GM20000 (cell line): ENCODE measurements at regions not wholly inside any gene's neighbourhood (a gene's known extent, or its start where the extent isn't known, plus 50 kb on each side); places are given as distances from the start of the nearest gene placed in this dataset.

Source experiments
- DNase-seq: peaks from one replicate; pipeline ENCODE4 v3.0.0; 2012; ENCODE audit warnings: low spot score
- TF ChIP-seq, protein P1 (sequence below): IDR thresholded peaks from 2 replicates; pipeline ENCODE4 v1.5.1; 2012; ENCODE audit warnings: mild to moderate bottlenecking, control low read depth; ENCODE audit errors: extremely low read depth, missing control alignments

DNA sequence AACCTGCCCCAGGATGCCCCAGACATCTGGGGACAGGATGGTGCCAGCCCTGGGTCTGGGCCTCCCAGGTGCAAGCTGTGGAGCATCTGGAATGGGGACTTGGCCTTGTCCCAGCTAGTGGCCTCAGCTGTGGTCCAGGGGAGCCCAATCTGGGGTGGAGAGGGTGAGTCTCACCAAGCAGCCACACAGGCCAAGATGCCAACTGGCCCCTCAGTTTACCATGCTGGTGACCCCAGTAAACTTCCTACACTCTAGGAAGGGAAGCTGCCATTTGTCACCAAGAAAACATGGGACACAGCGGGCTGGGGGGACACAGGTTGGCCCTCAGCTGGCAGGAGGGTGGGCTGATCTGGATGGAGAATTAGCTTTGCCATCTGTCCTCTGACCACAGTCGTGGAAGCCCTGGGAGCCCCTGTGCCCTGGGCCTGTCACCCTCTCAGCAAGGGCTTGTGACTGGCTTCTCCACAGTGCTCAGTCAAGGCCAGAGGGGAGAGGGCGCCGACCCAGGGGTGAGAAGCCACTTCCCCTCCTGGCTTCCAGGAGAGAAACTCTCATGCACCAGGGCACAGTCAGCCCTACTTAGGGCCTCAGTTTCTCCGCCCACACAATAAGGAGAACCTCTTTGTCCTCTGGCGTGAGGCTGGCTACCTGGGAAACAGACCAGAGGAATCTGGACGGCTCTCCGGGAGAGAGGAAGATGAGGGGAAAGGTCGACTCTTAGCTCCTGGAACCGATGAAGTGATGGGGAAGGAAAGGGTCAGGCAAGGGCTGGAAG is 126.4 kb upstream of the SMURF2 start:
- TF ChIP-seq, protein P1, sequence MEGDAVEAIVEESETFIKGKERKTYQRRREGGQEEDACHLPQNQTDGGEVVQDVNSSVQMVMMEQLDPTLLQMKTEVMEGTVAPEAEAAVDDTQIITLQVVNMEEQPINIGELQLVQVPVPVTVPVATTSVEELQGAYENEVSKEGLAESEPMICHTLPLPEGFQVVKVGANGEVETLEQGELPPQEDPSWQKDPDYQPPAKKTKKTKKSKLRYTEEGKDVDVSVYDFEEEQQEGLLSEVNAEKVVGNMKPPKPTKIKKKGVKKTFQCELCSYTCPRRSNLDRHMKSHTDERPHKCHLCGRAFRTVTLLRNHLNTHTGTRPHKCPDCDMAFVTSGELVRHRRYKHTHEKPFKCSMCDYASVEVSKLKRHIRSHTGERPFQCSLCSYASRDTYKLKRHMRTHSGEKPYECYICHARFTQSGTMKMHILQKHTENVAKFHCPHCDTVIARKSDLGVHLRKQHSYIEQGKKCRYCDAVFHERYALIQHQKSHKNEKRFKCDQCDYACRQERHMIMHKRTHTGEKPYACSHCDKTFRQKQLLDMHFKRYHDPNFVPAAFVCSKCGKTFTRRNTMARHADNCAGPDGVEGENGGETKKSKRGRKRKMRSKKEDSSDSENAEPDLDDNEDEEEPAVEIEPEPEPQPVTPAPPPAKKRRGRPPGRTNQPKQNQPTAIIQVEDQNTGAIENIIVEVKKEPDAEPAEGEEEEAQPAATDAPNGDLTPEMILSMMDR, result no peak
- no peak for DNase-seq

DNA sequence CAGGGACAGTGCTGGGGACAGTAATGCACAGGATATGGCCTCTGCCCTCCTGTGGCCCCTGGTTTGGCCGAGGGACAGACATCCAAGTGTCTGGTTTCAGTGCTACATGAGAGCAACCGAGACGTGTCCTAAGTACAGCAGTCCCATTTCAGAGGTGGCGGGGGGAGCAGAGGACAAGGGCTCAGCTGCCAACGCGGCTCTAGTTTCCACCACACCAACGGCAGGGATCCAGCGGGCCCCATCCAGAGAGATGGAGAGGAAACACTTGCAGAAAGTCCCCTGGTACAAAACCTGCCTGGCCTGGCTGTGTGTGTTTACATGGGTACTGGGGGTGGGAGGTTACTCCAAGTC is 125.8 kb upstream of the SMURF2 start:
- TF ChIP-seq, protein P1, result no peak
- DNase-seq, result no peak

DNA sequence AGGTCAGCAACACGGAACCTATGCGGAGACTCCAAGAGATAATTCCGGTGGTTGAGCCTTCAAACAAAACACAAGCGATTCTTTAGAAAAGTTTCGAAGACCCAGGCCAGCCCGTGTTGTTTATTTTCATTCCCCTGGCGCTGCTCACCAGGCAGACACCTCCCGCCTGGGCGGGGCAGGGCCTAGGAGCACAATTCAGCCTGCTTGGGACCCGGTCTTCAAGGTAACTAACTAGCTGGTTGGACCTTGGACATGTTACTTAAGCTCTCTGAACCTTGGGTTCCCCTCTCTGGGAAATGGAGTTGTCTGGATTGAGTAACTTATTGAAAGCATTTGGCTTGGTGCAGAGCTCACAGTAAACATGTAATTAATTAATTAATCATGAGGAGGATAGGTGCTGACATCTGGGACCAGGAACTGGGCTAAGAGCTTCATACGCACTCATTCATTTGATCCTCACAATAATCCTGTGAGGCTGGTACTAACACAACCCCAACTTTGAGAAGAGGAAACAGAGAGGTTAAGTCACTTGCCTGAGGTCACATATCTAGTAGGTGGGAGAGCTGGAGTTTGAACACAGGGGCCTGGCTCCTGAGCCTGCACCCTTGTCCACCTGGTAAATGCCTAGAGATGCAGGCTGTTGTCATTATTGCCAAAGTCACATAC is 125.3 kb upstream of the SMURF2 start:
- TF ChIP-seq, protein P1, result no peak
- DNase-seq, result no peak

DNA sequence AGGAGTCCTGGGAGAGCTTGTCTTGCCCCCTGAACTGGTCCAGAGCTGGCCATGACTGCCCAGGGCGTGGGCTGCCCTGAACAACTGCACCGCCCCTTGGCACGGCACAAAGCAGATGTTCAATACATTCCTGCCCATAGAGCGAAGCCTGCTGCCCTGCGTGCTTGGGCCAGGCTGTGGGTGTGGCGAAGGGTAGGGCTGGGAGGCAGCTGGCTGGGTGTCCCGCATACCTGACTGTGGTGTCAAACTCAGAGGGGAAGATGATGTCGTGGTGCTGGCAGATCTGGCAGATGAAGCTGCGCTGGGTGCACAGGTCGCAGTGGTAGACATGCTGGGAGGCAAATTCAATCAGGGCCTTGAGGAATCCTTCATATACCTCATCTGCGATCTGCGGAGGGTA is 124.2 kb upstream of the SMURF2 start:
- TF ChIP-seq, protein P1, result no peak
- DNase-seq, result no peak

DNA sequence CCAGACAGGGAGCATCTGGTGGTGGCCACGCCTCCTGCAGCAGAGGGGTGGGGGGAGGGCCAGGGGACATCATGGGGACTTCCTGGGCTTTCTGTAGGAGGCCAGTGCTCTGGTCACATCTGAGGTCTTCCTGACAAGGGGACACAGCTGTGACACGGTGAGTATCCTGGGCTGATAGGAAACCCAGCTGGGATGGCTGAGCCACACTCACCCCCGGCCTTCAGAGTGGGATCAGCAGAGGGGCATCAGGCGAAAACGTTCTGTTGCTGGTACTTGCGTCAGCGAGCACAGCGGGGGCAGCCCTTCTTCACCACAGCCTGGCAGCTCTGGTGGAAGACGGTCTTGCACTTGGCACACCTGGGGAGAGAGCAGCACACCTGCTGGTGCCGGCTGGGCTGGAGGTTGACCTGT is 122.9 kb upstream of the SMURF2 start:
- DNase-seq, result no peak
- TF ChIP-seq, protein P1, result no peak

DNA sequence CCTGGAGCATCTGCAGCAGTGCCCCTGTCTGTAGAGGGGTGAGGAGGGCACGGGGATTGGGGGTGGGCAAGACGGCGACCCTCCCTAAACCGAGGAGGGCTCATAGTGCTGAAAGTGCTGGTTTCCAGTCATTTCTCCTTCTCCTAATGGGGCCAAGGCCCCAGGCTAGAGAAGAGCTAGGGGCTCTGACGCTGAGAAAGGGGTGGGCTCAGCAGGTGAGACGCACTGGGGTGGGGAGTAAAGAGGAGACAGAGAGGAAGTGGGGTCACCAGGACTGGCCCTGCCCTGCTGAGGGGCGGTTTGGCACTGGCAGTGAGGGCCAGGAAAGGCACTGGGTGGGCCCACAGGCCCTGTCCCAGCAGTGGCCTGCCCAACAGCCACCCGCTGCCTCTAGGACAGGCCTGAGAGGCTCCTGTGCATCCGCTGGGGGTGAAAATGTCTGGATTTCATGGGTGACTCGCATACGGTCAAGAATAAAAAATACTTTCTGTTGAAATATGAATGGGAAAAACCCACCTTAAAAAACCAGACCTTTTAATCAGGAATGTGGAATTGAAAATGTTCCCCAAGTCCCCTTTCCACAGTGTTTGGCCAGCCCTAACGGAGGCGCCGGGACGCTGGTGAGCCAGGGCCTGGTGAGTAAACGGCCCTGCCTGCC is 122.4 kb upstream of the SMURF2 start:
- TF ChIP-seq, protein P1, result no peak
- DNase-seq, result no peak
